Activated CD4-positive, alpha-beta memory T cell treated with anti-CD3 and anti-CD28 coated beads, Interleukin-2, amount 10 ng/mL, durations not matched to agents 7 days and 5 days (primary cell): ENCODE measurements at regions not wholly inside any gene's neighbourhood (a gene's known extent, or its start where the extent isn't known, plus 50 kb on each side); places are given as distances from the start of the nearest gene placed in this dataset.

Experiments used
- CTCF ChIA-PET: fragments of 350-600 bp; sonication (Branson Sonifier 250); formaldehyde crosslinking; loops from one replicate; lab custom pipeline; 2021; ENCODE audit warnings: antibody characterized with exemption, inconsistent platforms; lab: Charles Lee
- POLR2A ChIA-PET: fragments of 350-600 bp; sonication (Branson Sonifier 250); formaldehyde crosslinking; loops from one replicate; lab custom pipeline; 2021; ENCODE audit warnings: antibody characterized with exemption; lab: Charles Lee
- DNase-seq: peaks from one replicate; pipeline ENCODE4 v3.0.0-alpha.2; 2020
- H3K27ac Mint-ChIP-seq: one replicate; pipeline ENCODE4 v1.8.0; 2021; ENCODE audit warnings: mild to moderate bottlenecking, mixed read lengths
- H3K27me3 Mint-ChIP-seq: one replicate; pipeline ENCODE4 v1.8.0; 2021; ENCODE audit warnings: mixed read lengths
- H3K36me3 Mint-ChIP-seq: one replicate; pipeline ENCODE4 v1.8.0; 2021; ENCODE audit warnings: low read depth, mixed read lengths
- H3K4me1 Mint-ChIP-seq: one replicate; pipeline ENCODE4 v1.8.0; 2021; ENCODE audit warnings: mixed read lengths
- H3K4me3 Mint-ChIP-seq: one replicate; pipeline ENCODE4 v1.8.0; 2021; ENCODE audit warnings: mild to moderate bottlenecking, mixed read lengths
- H3K9me3 Mint-ChIP-seq: one replicate; pipeline ENCODE4 v1.8.0; 2021; ENCODE audit warnings: mixed read lengths

DNA sequence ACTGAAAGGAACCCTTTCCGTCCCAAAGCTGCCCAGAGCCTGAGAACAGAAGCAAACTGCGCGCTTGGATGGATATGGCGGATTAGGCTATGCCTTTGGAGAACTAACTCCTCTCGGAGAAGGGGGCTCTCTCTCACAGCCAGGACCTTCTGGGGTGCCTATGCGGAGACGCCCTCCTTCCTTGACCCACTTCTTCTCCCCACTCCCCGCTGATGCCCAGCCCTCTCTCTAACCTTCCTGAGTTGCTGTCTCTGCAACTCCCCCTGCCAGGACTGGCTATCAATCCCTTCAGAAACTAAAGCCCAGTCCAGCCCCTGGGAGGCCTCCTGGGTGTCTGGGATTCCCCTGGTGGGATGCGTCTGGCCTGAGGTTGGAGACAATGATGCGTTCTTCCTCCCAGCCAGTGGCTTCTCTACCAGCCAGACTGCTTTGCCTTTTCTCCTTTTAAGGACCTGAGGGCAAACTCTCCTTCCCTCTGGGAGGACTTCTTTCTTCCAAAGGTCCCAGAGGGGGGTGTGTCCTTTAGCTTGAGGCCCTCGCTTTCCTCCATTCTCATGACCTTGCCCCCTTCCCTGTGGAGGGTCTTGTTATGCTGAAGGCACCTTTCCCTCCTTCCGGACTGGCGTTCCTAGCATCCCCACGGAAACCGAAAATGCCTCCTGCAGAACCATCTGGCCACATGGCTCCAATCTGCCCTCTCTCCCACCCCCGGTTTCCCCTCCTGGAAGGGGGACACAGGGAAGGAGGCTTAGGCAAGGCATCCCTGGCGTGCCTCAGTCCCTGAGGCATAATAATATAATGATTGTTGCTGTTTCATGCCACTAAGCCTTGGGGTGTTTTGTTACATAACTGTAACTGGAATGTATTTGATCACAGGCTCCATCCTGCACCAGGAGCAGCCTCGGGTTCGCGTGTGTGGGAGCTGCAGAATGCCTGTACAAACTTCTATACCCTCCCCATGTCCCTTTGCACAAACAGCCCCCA, 63.4 kb upstream of the C15orf39 start:
- ChIA-PET CTCF (no interaction called here), POLR2A (no interaction called here)
- Mint-ChIP-seq H3K9me3 (peaks cover 19% of the 10 kb centered on the region), H3K27me3 (peaks cover 32% of the 10 kb centered on the region), H3K4me3 (no peak overlapping the region), H3K4me1 (no peaks in the 10 kb centered on the region), H3K36me3 (peaks cover 17% of the 10 kb centered on the region), H3K27ac (no peak overlapping the region)
- no peak for DNase-seq

DNA sequence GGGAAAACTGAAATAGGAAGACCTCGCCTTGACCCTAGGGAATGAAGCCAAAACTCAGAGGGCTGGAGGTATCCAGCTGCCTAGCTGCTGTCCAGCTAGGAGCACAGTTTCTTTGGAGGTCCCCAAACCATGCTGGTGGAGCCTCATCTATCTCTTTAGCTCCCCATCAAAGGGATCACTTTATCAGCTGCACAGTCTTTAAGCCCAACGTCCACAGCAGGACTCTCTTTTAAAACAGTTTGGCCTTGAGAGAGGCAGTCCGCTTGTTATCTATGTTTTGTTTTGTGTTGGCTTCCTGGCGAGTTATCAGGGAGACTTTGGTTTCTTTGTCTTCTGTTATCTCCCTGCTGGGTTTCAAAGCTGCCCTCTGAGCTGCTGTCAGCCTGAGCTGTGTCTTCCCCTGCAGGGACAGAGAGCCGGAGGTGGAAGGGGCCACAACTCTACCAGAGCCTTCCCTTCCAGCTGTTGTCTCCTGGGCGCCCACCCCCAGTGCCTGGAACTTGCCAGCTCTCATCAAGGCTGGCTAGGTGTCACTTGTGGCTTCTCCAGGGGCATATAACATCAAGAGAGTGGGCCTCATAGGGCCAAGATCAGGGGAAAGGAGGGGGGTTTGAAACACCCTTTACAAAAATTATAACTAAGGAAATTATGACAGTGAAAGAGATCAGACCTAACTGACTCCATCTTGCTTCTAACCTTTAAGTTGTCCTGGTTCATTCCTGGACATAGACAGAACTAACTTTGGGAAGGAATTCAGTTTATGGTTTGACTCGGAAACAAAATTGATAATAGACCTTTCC, 61.4 kb upstream of the C15orf39 start:
- H3K4me3 Mint-ChIP-seq, result no peak overlapping the region
- no peaks in the 10 kb centered on the region for H3K4me1 Mint-ChIP-seq
- ChIA-PET CTCF (no interaction called here), POLR2A (no interaction called here)
- no peak for DNase-seq
- peaks cover 25% of the 10 kb centered on the region for H3K9me3 Mint-ChIP-seq
- peaks cover 23% of the 10 kb centered on the region for H3K27me3 Mint-ChIP-seq
- H3K27ac Mint-ChIP-seq, result no peak overlapping the region
- peaks cover 20% of the 10 kb centered on the region for H3K36me3 Mint-ChIP-seq

DNA sequence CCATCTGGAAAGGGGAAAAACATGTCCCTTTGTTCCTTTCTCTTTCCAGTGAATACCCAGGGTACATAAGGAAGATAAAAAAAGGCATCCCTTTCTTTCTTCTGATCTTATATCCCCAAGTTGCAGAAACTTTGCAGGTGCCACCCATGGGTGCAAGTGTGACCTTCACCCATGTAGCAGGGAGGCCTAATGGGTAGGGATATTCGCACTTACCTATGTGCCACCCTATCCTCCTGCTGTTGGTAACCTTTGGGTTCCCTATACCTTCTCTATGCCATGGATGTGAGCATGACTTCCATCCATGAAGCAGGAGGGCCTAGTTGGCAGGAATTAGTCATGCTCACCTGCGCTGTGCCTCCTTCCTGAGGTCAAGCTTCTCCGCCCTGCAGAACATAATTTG, 59.2 kb upstream of the C15orf39 start:
- Mint-ChIP-seq H3K36me3 (peaks cover 16% of the 10 kb centered on the region), H3K4me3 (no peak overlapping the region), H3K27me3 (peaks cover 8% of the 10 kb centered on the region), H3K27ac (no peak overlapping the region), H3K4me1 (no peaks in the 10 kb centered on the region), H3K9me3 (peaks cover 28% of the 10 kb centered on the region)
- CTCF ChIA-PET, result no interaction called here
- DNase-seq, result no peak
- POLR2A ChIA-PET, result no interaction called here

DNA sequence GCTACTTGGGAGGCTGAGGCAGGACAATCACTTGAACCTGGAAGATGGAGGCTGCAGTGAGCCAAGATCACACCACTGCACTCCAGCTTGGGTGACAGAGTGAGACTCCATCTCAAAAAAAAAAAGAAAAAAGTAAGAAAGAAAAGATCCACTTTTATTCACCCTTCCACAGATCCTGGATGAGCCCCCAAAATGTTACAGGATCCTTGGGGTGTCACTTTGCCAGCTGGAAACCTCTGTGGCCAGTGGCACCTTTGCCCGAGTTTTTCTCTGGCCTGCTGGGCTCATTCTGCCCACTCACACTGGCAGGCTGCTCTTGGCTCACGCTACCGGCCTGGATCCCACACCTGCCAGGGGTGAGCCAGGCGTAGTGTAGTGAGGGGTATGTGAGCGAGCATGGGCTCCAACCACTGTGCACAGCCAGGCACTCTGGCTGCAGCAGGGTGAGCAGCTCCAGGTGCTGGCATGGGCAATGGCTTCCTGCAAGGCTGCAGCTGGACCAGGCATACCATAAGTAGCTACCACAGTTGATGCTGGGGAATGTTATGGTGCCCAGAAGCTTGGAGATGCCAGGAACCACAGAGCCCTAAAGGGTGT, 57.8 kb upstream of the C15orf39 start:
- Mint-ChIP-seq H3K4me1 (no peaks in the 10 kb centered on the region), H3K27ac (no peak overlapping the region), H3K9me3 (peaks cover 29% of the 10 kb centered on the region), H3K4me3 (no peak overlapping the region), H3K27me3 (peaks cover 5% of the 10 kb centered on the region), H3K36me3 (peaks cover 16% of the 10 kb centered on the region)
- no peak for DNase-seq
- ChIA-PET CTCF (interaction anchor here (0.6 kb wide), 1 partner anchor 36 kb away, joined by 3 read pairs; no protein-coding TSS in a partner anchor), POLR2A (no interaction called here)

GRCh38 chr15:75145027-75145841, 56.4 kb upstream of the C15orf39 start:
- Mint-ChIP-seq H3K4me1 (peaks cover 8% of the 10 kb centered on the region), H3K9me3 (peaks cover 34% of the 10 kb centered on the region), H3K36me3 (peaks cover 21% of the 10 kb centered on the region), H3K4me3 (no peak overlapping the region), H3K27me3 (peaks cover 8% of the 10 kb centered on the region), H3K27ac (no peak overlapping the region)
- POLR2A ChIA-PET, result no interaction called here
- CTCF ChIA-PET, result no interaction called here
- DNase-seq, result no peak

- Mint-ChIP-seq H3K4me1 (peaks cover 20% of the 10 kb centered on the region), H3K36me3 (peaks cover 16% of the 10 kb centered on the region)
- CTCF ChIA-PET, result interaction anchor here (0.6 kb wide), 1 partner anchor 176 kb away, joined by 4 read pairs; no protein-coding TSS in a partner anchor
Observed at GRCh38 chr15:75148280-75148679, 53.4 kb upstream of the C15orf39 start.

DNA sequence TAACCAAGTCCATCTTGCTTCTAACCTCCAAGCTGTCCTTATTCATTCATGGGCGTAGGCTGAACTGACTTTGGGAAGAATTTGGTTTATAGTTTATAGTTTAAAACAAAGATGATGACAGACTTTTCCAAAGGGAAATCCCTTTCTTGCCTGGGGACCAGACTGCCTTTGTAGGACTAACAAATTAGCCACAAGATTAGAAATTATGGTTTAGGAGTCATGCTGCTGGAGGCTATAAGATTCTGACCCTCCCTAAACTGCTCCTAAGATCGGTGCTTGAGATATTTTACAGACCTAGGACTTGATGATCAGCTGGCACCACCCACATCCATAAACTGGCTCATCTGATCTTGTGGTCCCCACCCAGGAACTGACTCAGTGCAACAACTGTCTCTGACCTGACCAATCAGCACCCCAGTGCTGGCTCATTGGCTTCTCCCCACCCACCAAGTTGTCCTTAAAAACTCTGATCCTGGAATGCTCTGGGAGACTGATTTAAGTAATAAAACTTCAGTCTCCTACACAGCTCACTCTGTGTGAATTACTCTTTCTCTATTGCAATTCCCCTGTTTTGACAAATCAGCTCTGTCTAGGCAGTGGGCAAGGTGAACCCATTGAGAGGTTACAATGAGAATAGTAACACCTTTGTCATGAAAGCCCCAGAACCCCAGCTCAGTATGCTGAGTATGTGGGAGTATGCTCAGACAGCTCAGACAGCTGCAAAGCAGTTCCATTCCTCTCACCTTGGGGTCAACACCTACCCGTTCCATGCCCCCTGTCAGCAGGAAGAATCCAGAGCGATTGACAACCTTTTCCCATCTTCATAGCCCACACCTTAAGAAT, 51.6 kb upstream of the C15orf39 start:
- ChIA-PET CTCF (interaction anchor here (0.8 kb wide), 1 partner anchor 51 kb away, joined by 3 read pairs; the partner anchor contains the start of gene C15orf39), POLR2A (interaction anchor here (0.7 to 1.8 kb wide), 2 partner anchors 17 to 21 kb away, joined by 4 read pairs; no protein-coding TSS in a partner anchor)
- Mint-ChIP-seq H3K27me3 (peaks cover 11% of the 10 kb centered on the region), H3K36me3 (peaks cover 14% of the 10 kb centered on the region), H3K4me1 (peaks cover 29% of the 10 kb centered on the region), H3K4me3 (no peak overlapping the region), H3K9me3 (peaks cover 15% of the 10 kb centered on the region), H3K27ac (no peak overlapping the region)
- DNase-seq, result peak; percentile 26

More at GRCh38 chr15:75148280-75148679, 53.4 kb upstream of the C15orf39 start:
- H3K27ac Mint-ChIP-seq, result no peak overlapping the region
- peaks cover 11% of the 10 kb centered on the region for H3K27me3 Mint-ChIP-seq
- POLR2A ChIA-PET, result interaction anchor here (1.0 kb wide), 1 partner anchor 125 kb away, joined by 3 read pairs; the partner anchor contains the start of gene PPCDC
- DNase-seq, result no peak
- peaks cover 20% of the 10 kb centered on the region for H3K9me3 Mint-ChIP-seq
- no peak overlapping the region for H3K4me3 Mint-ChIP-seq

DNA sequence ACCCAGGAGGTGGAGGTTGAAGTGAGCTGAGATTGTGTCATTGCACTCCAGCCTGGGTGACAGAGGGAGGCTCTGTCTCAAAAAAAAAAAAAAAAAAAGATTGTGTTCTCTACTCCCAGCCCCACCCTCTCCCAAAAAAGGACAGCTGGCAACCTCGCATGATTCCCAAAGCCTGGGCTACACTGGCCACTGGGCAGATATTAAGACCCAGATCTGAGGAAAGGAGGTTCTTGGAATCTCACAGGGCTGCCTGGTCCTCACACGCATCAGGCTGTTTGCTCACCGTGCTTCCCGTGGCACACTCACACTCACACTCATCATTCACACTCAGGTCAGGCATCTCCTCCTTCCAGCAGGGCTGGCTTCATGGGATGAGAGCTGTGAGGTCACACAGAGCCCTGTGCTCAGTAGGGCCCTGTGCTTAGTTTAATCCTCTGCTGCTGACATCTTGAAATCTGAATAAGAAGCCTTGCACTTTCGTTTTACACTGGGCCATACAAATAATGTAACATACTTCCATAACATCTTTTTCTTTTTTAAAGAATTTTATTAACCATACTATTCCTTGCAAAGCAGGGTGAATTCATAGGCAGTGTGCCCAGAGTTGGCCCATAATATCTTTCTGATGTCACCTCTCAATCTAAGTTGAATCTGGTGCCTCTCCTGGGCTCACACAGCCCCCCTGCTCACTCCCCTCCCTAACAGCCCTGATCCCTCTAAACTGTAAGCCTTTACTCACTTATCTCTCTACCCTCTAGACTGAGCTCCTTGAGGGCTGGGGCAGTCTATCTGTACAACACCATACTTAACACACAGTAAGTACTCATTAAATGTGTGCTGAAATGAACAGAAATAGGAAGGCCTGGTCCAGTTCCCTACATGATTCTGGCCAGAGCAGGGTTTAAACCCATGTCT, 50.2 kb upstream of the C15orf39 start:
- Mint-ChIP-seq H3K36me3 (peaks cover 14% of the 10 kb centered on the region), H3K4me1 (peaks cover 29% of the 10 kb centered on the region), H3K4me3 (no peak overlapping the region), H3K27me3 (peaks cover 11% of the 10 kb centered on the region), H3K27ac (no peak overlapping the region), H3K9me3 (peaks cover 15% of the 10 kb centered on the region)
- CTCF ChIA-PET, result interaction anchor here (0.6 kb wide), 1 partner anchor 48 kb away, joined by 3 read pairs; no protein-coding TSS in a partner anchor
- DNase-seq, result no peak
- POLR2A ChIA-PET, result interaction anchor here (1.8 kb wide), 1 partner anchor 15 kb away, joined by 4 read pairs; no protein-coding TSS in a partner anchor
